IMR-90 (cell line): ENCODE measurements at regions not wholly inside any gene's neighbourhood (a gene's known extent, or its start where the extent isn't known, plus 50 kb on each side); places are given as distances from the start of the nearest gene placed in this dataset.
"Not testable (repeated sequence)": the region's sequence is repeated elsewhere in the genome, so short reads cannot be mapped to it uniquely, and the experiment has no call there.

Experiments used
- ATAC-seq: fragments of 200-7000 bp; cut with Tn5 transposase; 2 replicates; pipeline ENCODE4 v1.9.1; 2020; ENCODE audit warnings: low read depth, mild to moderate bottlenecking, moderate library complexity
- BruUV-seq: library from RNA; stranded (reverse); fragments of 400-500 nt; replicated peaks from 2 replicates; lab custom pipeline; 2021; lab: Mats Ljungman, UMichigan
- CTCF ChIA-PET: fragments of 300-600 bp; formaldehyde crosslinking; extraction: SDS; loops from one replicate; lab custom pipeline; 2021; ENCODE audit warnings: antibody characterized with exemption; lab: Yijun Ruan, JAX
- POLR2A ChIA-PET: fragments of 300-600 bp; sonication (Branson Sonifier 250); formaldehyde crosslinking; loops from one replicate; lab custom pipeline; 2022; ENCODE audit warnings: antibody characterized with exemption; ENCODE audit not compliant: unreplicated experiment; lab: Charles Lee
- DNase-seq: peaks from one replicate; pipeline ENCODE4 v3.0.0; 2013
- H2AFZ ChIP-seq: replicated peaks from 2 replicates; pipeline ENCODE3; 2013; ENCODE audit warnings: low read length, mild to moderate bottlenecking; ENCODE audit not compliant: poor library complexity
- H2AK5ac ChIP-seq: 2 replicates; pipeline ENCODE4 v1.6.1; 2013; ENCODE audit warnings: low read depth, low read length, inconsistent platforms
- H2AK9ac ChIP-seq: replicated peaks from 2 replicates; pipeline ENCODE3; 2013; ENCODE audit warnings: mild to moderate bottlenecking, low read depth, low read length, moderate library complexity; ENCODE audit not compliant: poor library complexity
- H2BK120ac ChIP-seq: 2 replicates; pipeline ENCODE4 v1.6.1; 2013; ENCODE audit warnings: low read depth, low read length, inconsistent platforms
- H2BK15ac ChIP-seq: 3 replicates; pipeline ENCODE4 v1.6.1; 2013; ENCODE audit warnings: low read depth, low read length, inconsistent platforms
- H2BK20ac ChIP-seq: 2 replicates; pipeline ENCODE4 v1.6.1; 2013; ENCODE audit warnings: low read depth, mild to moderate bottlenecking, inconsistent platforms, low read length, moderate library complexity
- H2BK5ac ChIP-seq: 2 replicates; pipeline ENCODE4 v1.6.1; 2013; ENCODE audit warnings: mild to moderate bottlenecking, low read depth, low read length, inconsistent platforms; ENCODE audit not compliant: poor library complexity, severe bottlenecking
- H3K14ac ChIP-seq: replicated peaks from 2 replicates; pipeline ENCODE4 v1.6.1; 2013; ENCODE audit warnings: low read depth, low read length, inconsistent platforms
- H3K18ac ChIP-seq: 2 replicates; pipeline ENCODE4 v1.6.1; 2013; ENCODE audit warnings: low read depth, low read length, control low read depth
- H3K23ac ChIP-seq: 2 replicates; pipeline ENCODE4 v1.6.1; 2013; ENCODE audit warnings: low read depth, low read length, inconsistent platforms
- H3K27ac ChIP-seq: 2 replicates; pipeline ENCODE4 v1.5.1; 2013; ENCODE audit warnings: mild to moderate bottlenecking, control low read depth, low read length; ENCODE audit not compliant: insufficient read depth
- H3K27me3 ChIP-seq: 2 replicates; pipeline ENCODE4 v1.6.1; 2013; ENCODE audit warnings: low read length; ENCODE audit not compliant: control insufficient read depth, insufficient read depth
- H3K36me3 ChIP-seq: 2 replicates; pipeline ENCODE4 v1.6.1; 2013; ENCODE audit warnings: low read length, mixed read lengths; ENCODE audit not compliant: control insufficient read depth, insufficient read depth
- H3K4ac ChIP-seq: 2 replicates; pipeline ENCODE4 v1.6.1; 2013; ENCODE audit warnings: low read depth, low read length, inconsistent platforms
- H3K4me1 ChIP-seq: 2 replicates; pipeline ENCODE4 v1.6.1; 2013; ENCODE audit warnings: low read length, mixed read lengths; ENCODE audit not compliant: control insufficient read depth, insufficient read depth
- H3K4me2 ChIP-seq: 2 replicates; pipeline ENCODE4 v1.6.1; 2013; ENCODE audit warnings: low read depth, mild to moderate bottlenecking, control low read depth, low read length, moderate library complexity
- H3K4me3 ChIP-seq: 2 replicates; pipeline ENCODE4 v1.5.1; 2013; ENCODE audit warnings: low read depth, mild to moderate bottlenecking, control low read depth, low read length, moderate library complexity; ENCODE audit not compliant: insufficient read depth
- H3K56ac ChIP-seq: 2 replicates; pipeline ENCODE4 v1.6.1; 2013; ENCODE audit warnings: low read length, inconsistent platforms; ENCODE audit not compliant: insufficient read depth; ENCODE audit errors: extremely low read depth
- H3K79me1 ChIP-seq, 2 experiments: 2 replicates each; pipeline ENCODE4 v1.6.1; 2013; ENCODE audit warnings: low read length in 2 of 2, inconsistent platforms in 1 of 2, low read depth in 1 of 2
- H3K9ac ChIP-seq: 2 replicates; pipeline ENCODE4 v1.6.1; 2013; ENCODE audit warnings: low read depth, low read length, control low read depth
- H3K9me1 ChIP-seq: 2 replicates; pipeline ENCODE4 v1.6.1; 2013; ENCODE audit warnings: low read length, inconsistent platforms; ENCODE audit not compliant: insufficient read depth
- H3K9me3 ChIP-seq: 2 replicates; pipeline ENCODE4 v1.6.1; 2013; ENCODE audit warnings: low read length; ENCODE audit not compliant: control insufficient read depth, insufficient read depth
- H4K20me1 ChIP-seq: 2 replicates; pipeline ENCODE4 v1.6.1; 2013; ENCODE audit warnings: low read length, inconsistent platforms; ENCODE audit not compliant: insufficient read depth
- H4K5ac ChIP-seq: 2 replicates; pipeline ENCODE4 v1.6.1; 2013; ENCODE audit warnings: mild to moderate bottlenecking, low read depth, low read length, control low read depth
- H4K8ac ChIP-seq, 2 experiments: 2 replicates each; pipeline ENCODE4 v1.6.1; 2013; ENCODE audit warnings: low read depth in 2 of 2, low read length in 2 of 2, control low read depth in 1 of 2, inconsistent platforms in 1 of 2
- H4K91ac ChIP-seq: 2 replicates; pipeline ENCODE4 v1.6.1; 2013; ENCODE audit warnings: low read depth, low read length, inconsistent platforms; ENCODE audit not compliant: insufficient read depth
- WGBS, 2 experiments: methylation state at CpG; one replicate each; pipeline versions ENCODE4 v1.1.5 to v1.1.7; 2013; ENCODE audit warnings: missing lambda C conversion rate in 2 of 2; ENCODE audit not compliant: insufficient read length in 1 of 2; ENCODE audit errors: extremely low coverage in 2 of 2; 5-methylcytosine and 5-hydroxymethylcytosine counted together
- dilution Hi-C: fragments of 300-500 bp; cut with HindIII; formaldehyde crosslinking; loops from one replicate; pipeline ENCODE4 v1.14.3; 2018; ENCODE audit warnings: low sequenced_read_pairs; ENCODE audit not compliant: unreplicated experiment
- in situ Hi-C: fragments of 300-500 bp; cut with MboI; formaldehyde crosslinking; loops from 3 replicates; pipeline ENCODE4 v1.14.3; 2019; ENCODE audit warnings: low sequenced_read_pairs, inconsistent platforms, mixed read lengths
- intact Hi-C: fragments of 100-400 bp; cut with micrococcal nuclease; formaldehyde crosslinking; loops from 2 replicates; pipeline ENCODE4 v1.10.0; 2022

- H2BK120ac ChIP-seq, H3K56ac ChIP-seq, BruUV-seq, H4K20me1 ChIP-seq, H3K4me3 ChIP-seq, DNase-seq, in situ Hi-C loops, H3K9ac ChIP-seq, intact Hi-C loops, H2AK5ac ChIP-seq, H3K9me1 ChIP-seq, CTCF ChIA-PET, H3K14ac ChIP-seq, H4K91ac ChIP-seq, H2AFZ ChIP-seq, H3K4me2 ChIP-seq, H2BK20ac ChIP-seq, ATAC-seq, H3K4ac ChIP-seq, H2AK9ac ChIP-seq, H2BK5ac ChIP-seq, POLR2A ChIA-PET, H4K8ac ChIP-seq, H3K27me3 ChIP-seq, H3K23ac ChIP-seq, dilution Hi-C loops, H3K79me1 ChIP-seq, H3K4me1 ChIP-seq, H4K5ac ChIP-seq, H2BK15ac ChIP-seq, H3K18ac ChIP-seq, H3K27ac ChIP-seq, H3K36me3 ChIP-seq, H3K9me3 ChIP-seq: not testable (repeated sequence)
- WGBS, 2 experiments, result no CpG with 5 or more reads among the region's 4 CpGs
Measured at GRCh38 chr15:32323353-32323752, 79.7 kb downstream of the GOLGA8K start.

DNA sequence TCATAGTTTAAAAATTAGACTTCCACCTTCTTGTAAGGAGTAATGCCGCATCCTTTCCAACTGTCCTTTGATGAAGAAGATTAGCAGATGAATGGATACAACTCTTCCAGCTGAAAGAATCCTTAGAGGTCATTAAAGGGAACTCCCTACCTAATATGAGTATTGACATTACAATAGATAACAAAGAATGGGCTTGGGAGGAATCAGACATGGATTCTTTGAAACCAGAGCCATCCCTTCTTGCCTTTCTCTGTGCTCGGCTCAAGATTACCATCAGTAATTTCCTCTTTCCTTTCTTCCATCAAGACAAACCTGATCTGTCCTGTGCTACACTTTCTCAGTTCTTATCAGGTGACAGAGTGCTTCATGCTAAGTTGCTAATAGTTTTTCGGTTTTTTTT is 83.8 kb downstream of the GOLGA8K start:
- H2BK5ac ChIP-seq, H3K4ac ChIP-seq, dilution Hi-C loops, H3K36me3 ChIP-seq, H3K9me1 ChIP-seq, H4K5ac ChIP-seq, H2BK15ac ChIP-seq, ATAC-seq, H3K56ac ChIP-seq, H2AK9ac ChIP-seq, H3K23ac ChIP-seq, H4K8ac ChIP-seq, H3K18ac ChIP-seq, H2BK20ac ChIP-seq, H3K9me3 ChIP-seq, H3K14ac ChIP-seq, H2AFZ ChIP-seq, in situ Hi-C loops, CTCF ChIA-PET, H3K9ac ChIP-seq, H4K91ac ChIP-seq, H3K79me1 ChIP-seq, DNase-seq, H2BK120ac ChIP-seq, H3K4me2 ChIP-seq, intact Hi-C loops, H4K20me1 ChIP-seq, H3K27ac ChIP-seq, H2AK5ac ChIP-seq, BruUV-seq, H3K4me3 ChIP-seq, H3K4me1 ChIP-seq, H3K27me3 ChIP-seq, POLR2A ChIA-PET: not testable (repeated sequence)
- WGBS, 2 experiments, result no CpG with 5 or more reads among the region's 3 CpGs
